ENCODE measurements at regions not wholly inside any gene's neighbourhood (a gene's known extent, or its start where the extent isn't known, plus 50 kb on each side); places are given as distances from the start of the nearest gene placed in this dataset.

- no peaks in the 10 kb centered on the region for H3K9me3 ChIP-seq
- ATAC-seq: no peak
- no peaks in the 10 kb centered on the region for H3K4me1 ChIP-seq (ENCODE audit: low read depth)
- no peaks in the 10 kb centered on the region for H3K36me3 ChIP-seq (ENCODE audit: low read depth)
- TF ChIP-seq CTCF (IDR thresholded peaks at IDR 0.05): no peak
- DNase-seq: no peak
- intact Hi-C loops (cut with DNase I, micrococcal nuclease): no loop called here
- no peak overlapping the region for H3K4me3 ChIP-seq
Observed at GRCh38 chr9:126127591-126127990, 199.0 kb upstream of the MVB12B start.

GRCh38 chr9:126128494-126129142 is 198.0 kb upstream of the MVB12B start:
- Histone ChIP-seq H3K4me3 (no peak overlapping the region), H3K36me3 (ENCODE audit: low read depth) (no peaks in the 10 kb centered on the region), H3K9me3 (no peaks in the 10 kb centered on the region), H3K4me1 (ENCODE audit: low read depth) (no peaks in the 10 kb centered on the region)
- DNase-seq (no peak), ATAC-seq (no peak)
- intact Hi-C loops (cut with DNase I, micrococcal nuclease): no loop called here
- TF ChIP-seq CTCF (IDR thresholded peaks at IDR 0.05): no peak

DNA sequence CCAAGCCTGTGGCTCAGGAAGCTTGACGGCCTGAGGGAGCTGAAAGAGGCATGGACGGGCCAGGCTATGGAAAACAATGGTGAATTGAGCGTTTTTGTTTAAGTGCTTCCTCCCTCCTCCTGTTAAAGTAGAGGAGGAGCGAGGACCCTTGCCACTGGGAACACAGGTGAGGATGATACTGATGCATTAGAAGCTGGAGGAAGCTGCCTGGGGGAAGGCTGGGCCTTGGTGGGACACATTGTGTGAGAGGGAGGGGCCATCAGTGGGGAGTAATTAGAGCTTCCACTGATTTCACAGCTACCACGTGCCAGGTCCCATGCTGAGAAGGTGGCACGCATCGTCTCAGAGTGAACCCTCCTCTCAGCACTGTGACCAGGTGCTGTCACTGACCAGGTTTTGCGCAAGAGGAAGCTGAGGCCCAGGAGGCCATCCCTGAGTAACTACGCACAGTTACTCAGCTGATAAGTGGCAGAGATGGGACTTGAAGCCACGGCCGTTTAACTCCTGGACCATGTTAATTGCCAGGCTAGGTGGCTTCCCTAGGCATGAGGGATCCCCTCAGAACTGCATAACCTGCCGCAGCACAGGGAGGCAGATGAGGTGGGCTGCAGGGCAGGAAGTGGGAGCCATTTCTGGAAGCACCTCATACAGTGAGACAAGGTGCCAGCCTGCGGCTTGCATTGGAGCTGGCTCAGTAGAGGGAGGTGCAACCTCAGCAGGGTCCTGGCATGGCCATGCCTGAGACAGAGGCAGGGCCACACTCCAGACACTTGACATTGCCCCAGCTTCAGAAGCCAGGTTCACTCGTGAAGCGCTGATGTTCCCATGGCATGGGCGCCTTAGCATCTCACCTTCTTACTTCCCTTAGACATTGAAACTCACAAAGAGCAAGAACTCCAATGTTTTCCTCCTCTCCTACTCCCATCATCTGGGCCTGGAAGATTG is 195.3 kb upstream of the MVB12B start:
- intact Hi-C loops (cut with DNase I, micrococcal nuclease): no loop called here

GRCh38 chr9:126132746-126133145 is 193.9 kb upstream of the MVB12B start:
- no peaks in the 10 kb centered on the region for H3K36me3 ChIP-seq (ENCODE audit: low read depth)
- no peaks in the 10 kb centered on the region for H3K9me3 ChIP-seq
- DNase-seq: no peak
- ATAC-seq: no peak
- intact Hi-C loops (cut with DNase I, micrococcal nuclease): no loop called here
- H3K4me1 ChIP-seq (ENCODE audit: low read depth): no peaks in the 10 kb centered on the region
- no peak for TF ChIP-seq CTCF (IDR thresholded peaks at IDR 0.05)
- H3K4me3 ChIP-seq: no peak overlapping the region

More for the DNA sequence above, 195.3 kb upstream of the MVB12B start:
- no peak overlapping the region for H3K4me3 ChIP-seq
- ATAC-seq (no peak), DNase-seq (no peak)
- H3K9me3 ChIP-seq: no peaks in the 10 kb centered on the region
- H3K36me3 ChIP-seq (ENCODE audit: low read depth): no peaks in the 10 kb centered on the region
- H3K4me1 ChIP-seq (ENCODE audit: low read depth): no peaks in the 10 kb centered on the region
- TF ChIP-seq CTCF (IDR thresholded peaks at IDR 0.05): no peak

- intact Hi-C loops (cut with DNase I, micrococcal nuclease): no loop called here
- Histone ChIP-seq H3K9me3 (peaks cover 7% of the 10 kb centered on the region), H3K4me1 (ENCODE audit: low read depth) (no peaks in the 10 kb centered on the region), H3K4me3 (no peak overlapping the region), H3K36me3 (ENCODE audit: low read depth) (no peaks in the 10 kb centered on the region)
- no peak for TF ChIP-seq CTCF (IDR thresholded peaks at IDR 0.05)
- DNase-seq: no peak
- ATAC-seq: no peak
Observed at GRCh38 chr9:126144196-126144595, 182.4 kb upstream of the MVB12B start.

Data from mucosa of descending colon (tissue), 3 donors.